ENCODE measurements at regions not wholly inside any gene's neighbourhood (a gene's known extent, or its start where the extent isn't known, plus 50 kb on each side); places are given as distances from the start of the nearest gene placed in this dataset.

DNA sequence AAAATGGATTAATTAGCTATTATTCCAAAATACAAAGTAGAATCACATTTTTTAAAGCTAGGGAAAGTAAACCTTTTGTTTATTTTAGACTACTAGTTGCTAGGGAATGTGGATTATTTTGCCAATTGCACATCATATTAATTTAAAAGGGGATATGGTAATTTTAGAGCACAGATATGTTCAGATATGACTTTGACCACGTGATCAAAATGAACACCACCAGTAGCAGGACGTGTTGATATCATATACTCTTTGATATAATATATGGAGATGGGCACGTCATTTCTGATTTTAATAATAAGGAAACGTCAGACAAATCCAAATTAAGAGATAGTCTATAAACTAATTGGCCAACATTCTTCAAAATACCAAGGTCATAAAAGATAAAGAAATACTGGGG, 1188.3 kb upstream of the CNTN5 start:
- DNase-seq = no peak
- Histone ChIP-seq H3K27ac (no peak overlapping the region), H3K27me3 (no peaks in the 10 kb centered on the region), H3K9me3 (no peaks in the 10 kb centered on the region), H3K4me3 (replicated peaks in 1 of 3) (no peak overlapping the region), H3K4me1 (no peaks in the 10 kb centered on the region), H3K36me3 (no peaks in the 10 kb centered on the region)
- WGBS, 2 donors = 52 to 78% methylated on average over 4 of the region's 4 CpGs
- intact Hi-C loops (cut with DNase I) = no loop called here
- TF ChIP-seq, protein P1, sequence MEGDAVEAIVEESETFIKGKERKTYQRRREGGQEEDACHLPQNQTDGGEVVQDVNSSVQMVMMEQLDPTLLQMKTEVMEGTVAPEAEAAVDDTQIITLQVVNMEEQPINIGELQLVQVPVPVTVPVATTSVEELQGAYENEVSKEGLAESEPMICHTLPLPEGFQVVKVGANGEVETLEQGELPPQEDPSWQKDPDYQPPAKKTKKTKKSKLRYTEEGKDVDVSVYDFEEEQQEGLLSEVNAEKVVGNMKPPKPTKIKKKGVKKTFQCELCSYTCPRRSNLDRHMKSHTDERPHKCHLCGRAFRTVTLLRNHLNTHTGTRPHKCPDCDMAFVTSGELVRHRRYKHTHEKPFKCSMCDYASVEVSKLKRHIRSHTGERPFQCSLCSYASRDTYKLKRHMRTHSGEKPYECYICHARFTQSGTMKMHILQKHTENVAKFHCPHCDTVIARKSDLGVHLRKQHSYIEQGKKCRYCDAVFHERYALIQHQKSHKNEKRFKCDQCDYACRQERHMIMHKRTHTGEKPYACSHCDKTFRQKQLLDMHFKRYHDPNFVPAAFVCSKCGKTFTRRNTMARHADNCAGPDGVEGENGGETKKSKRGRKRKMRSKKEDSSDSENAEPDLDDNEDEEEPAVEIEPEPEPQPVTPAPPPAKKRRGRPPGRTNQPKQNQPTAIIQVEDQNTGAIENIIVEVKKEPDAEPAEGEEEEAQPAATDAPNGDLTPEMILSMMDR (IDR thresholded peaks at IDR 0.05) = no peak
- no peak for TF ChIP-seq POLR2A (IDR thresholded peaks at IDR 0.05)

GRCh38 chr11:97833412-97833811, 1187.3 kb upstream of the CNTN5 start:
- intact Hi-C loops (cut with DNase I) = no loop called here
- Histone ChIP-seq H3K9me3 (no peaks in the 10 kb centered on the region), H3K27ac (no peak overlapping the region), H3K4me3 (replicated peaks in 1 of 3) (no peak overlapping the region), H3K4me1 (no peaks in the 10 kb centered on the region), H3K27me3 (no peaks in the 10 kb centered on the region), H3K36me3 (no peaks in the 10 kb centered on the region)
- no peak for TF ChIP-seq POLR2A (IDR thresholded peaks at IDR 0.05)
- TF ChIP-seq, protein P1 (IDR thresholded peaks at IDR 0.05) = no peak
- no peak for DNase-seq
- WGBS, 2 donors = 68 to 100% methylated on average over 2 of the region's 2 CpGs

DNA sequence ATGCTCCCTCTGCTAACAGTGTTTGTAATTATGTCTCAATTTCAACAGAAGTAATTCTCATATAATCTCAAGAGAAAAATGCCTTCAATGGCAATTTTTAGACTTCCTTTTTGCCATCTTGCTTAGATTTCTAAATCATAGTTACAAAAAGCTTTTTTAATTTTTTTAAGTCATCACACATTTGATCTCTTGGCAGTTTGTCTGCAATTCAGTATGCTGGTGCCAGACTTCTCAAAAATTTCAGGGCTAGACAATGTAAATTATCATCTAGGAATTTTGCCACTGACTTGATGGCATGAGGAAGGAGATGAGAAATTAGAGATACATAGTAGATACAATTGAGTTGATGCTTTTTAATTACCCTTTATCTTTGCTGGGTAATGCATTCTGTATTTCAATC, 1176.7 kb upstream of the CNTN5 start:
- Histone ChIP-seq H3K36me3 (no peaks in the 10 kb centered on the region), H3K27ac (no peak overlapping the region), H3K4me1 (no peaks in the 10 kb centered on the region), H3K4me3 (replicated peaks in 1 of 3) (no peak overlapping the region), H3K9me3 (no peaks in the 10 kb centered on the region), H3K27me3 (no peaks in the 10 kb centered on the region)
- TF ChIP-seq, protein P1 (IDR thresholded peaks at IDR 0.05) = no peak
- TF ChIP-seq POLR2A (IDR thresholded peaks at IDR 0.05) = no peak
- intact Hi-C loops (cut with DNase I) = no loop called here
- DNase-seq = no peak

GRCh38 chr11:97847730-97848129, 1173.0 kb upstream of the CNTN5 start:
- no peaks in the 10 kb centered on the region for H3K4me1 ChIP-seq
- 86 to 96% methylated on average over 1 of the region's 1 CpG for WGBS, 2 donors
- no peaks in the 10 kb centered on the region for H3K36me3 ChIP-seq
- TF ChIP-seq, protein P1 (IDR thresholded peaks at IDR 0.05) = no peak
- TF ChIP-seq POLR2A (IDR thresholded peaks at IDR 0.05) = no peak
- intact Hi-C loops (cut with DNase I) = no loop called here
- no peak overlapping the region for H3K27ac ChIP-seq
- no peak for DNase-seq
- no peaks in the 10 kb centered on the region for H3K9me3 ChIP-seq
- H3K4me3 ChIP-seq (replicated peaks in 1 of 3) = no peak overlapping the region
- H3K27me3 ChIP-seq = no peaks in the 10 kb centered on the region

GRCh38 chr11:97850701-97851100, 1170.0 kb upstream of the CNTN5 start:
- no peak for TF ChIP-seq POLR2A (IDR thresholded peaks at IDR 0.05)
- TF ChIP-seq, protein P1 (IDR thresholded peaks at IDR 0.05) = no peak
- H3K36me3 ChIP-seq = no peaks in the 10 kb centered on the region
- no peak overlapping the region for H3K4me3 ChIP-seq (replicated peaks in 1 of 3)
- 48 to 70% methylated on average over 1 of the region's 1 CpG for WGBS, 2 donors
- no peaks in the 10 kb centered on the region for H3K27me3 ChIP-seq
- intact Hi-C loops (cut with DNase I) = no loop called here
- H3K9me3 ChIP-seq = no peaks in the 10 kb centered on the region
- no peaks in the 10 kb centered on the region for H3K4me1 ChIP-seq
- H3K27ac ChIP-seq = no peak overlapping the region
- no peak for DNase-seq
